IMR-90 (cell line): ENCODE measurements at regions not wholly inside any gene's neighbourhood (a gene's known extent, or its start where the extent isn't known, plus 50 kb on each side); places are given as distances from the start of the nearest gene placed in this dataset.

Source experiments
- ATAC-seq: fragments of 200-7000 bp; cut with Tn5 transposase; 2 replicates; pipeline ENCODE4 v1.9.1; 2020; ENCODE audit warnings: low read depth, mild to moderate bottlenecking, moderate library complexity
- BruUV-seq: library from RNA; stranded (reverse); fragments of 400-500 nt; replicated peaks from 2 replicates; lab custom pipeline; 2021; lab: Mats Ljungman, UMichigan
- CTCF ChIA-PET: fragments of 300-600 bp; formaldehyde crosslinking; extraction: SDS; loops from one replicate; lab custom pipeline; 2021; ENCODE audit warnings: antibody characterized with exemption; lab: Yijun Ruan, JAX
- POLR2A ChIA-PET: fragments of 300-600 bp; sonication (Branson Sonifier 250); formaldehyde crosslinking; loops from one replicate; lab custom pipeline; 2022; ENCODE audit warnings: antibody characterized with exemption; ENCODE audit not compliant: unreplicated experiment; lab: Charles Lee
- DNase-seq: peaks from one replicate; pipeline ENCODE4 v3.0.0; 2013
- H2AFZ ChIP-seq: replicated peaks from 2 replicates; pipeline ENCODE3; 2013; ENCODE audit warnings: low read length, mild to moderate bottlenecking; ENCODE audit not compliant: poor library complexity
- H2AK5ac ChIP-seq: 2 replicates; pipeline ENCODE4 v1.6.1; 2013; ENCODE audit warnings: low read depth, low read length, inconsistent platforms
- H2AK9ac ChIP-seq: replicated peaks from 2 replicates; pipeline ENCODE3; 2013; ENCODE audit warnings: mild to moderate bottlenecking, low read depth, low read length, moderate library complexity; ENCODE audit not compliant: poor library complexity
- H2BK120ac ChIP-seq: 2 replicates; pipeline ENCODE4 v1.6.1; 2013; ENCODE audit warnings: low read depth, low read length, inconsistent platforms
- H2BK15ac ChIP-seq: 3 replicates; pipeline ENCODE4 v1.6.1; 2013; ENCODE audit warnings: low read depth, low read length, inconsistent platforms
- H2BK20ac ChIP-seq: 2 replicates; pipeline ENCODE4 v1.6.1; 2013; ENCODE audit warnings: low read depth, mild to moderate bottlenecking, inconsistent platforms, low read length, moderate library complexity
- H2BK5ac ChIP-seq: 2 replicates; pipeline ENCODE4 v1.6.1; 2013; ENCODE audit warnings: mild to moderate bottlenecking, low read depth, low read length, inconsistent platforms; ENCODE audit not compliant: poor library complexity, severe bottlenecking
- H3K14ac ChIP-seq: replicated peaks from 2 replicates; pipeline ENCODE4 v1.6.1; 2013; ENCODE audit warnings: low read depth, low read length, inconsistent platforms
- H3K18ac ChIP-seq: 2 replicates; pipeline ENCODE4 v1.6.1; 2013; ENCODE audit warnings: low read depth, low read length, control low read depth
- H3K23ac ChIP-seq: 2 replicates; pipeline ENCODE4 v1.6.1; 2013; ENCODE audit warnings: low read depth, low read length, inconsistent platforms
- H3K27ac ChIP-seq: 2 replicates; pipeline ENCODE4 v1.5.1; 2013; ENCODE audit warnings: mild to moderate bottlenecking, control low read depth, low read length; ENCODE audit not compliant: insufficient read depth
- H3K27me3 ChIP-seq: 2 replicates; pipeline ENCODE4 v1.6.1; 2013; ENCODE audit warnings: low read length; ENCODE audit not compliant: control insufficient read depth, insufficient read depth
- H3K36me3 ChIP-seq: 2 replicates; pipeline ENCODE4 v1.6.1; 2013; ENCODE audit warnings: low read length, mixed read lengths; ENCODE audit not compliant: control insufficient read depth, insufficient read depth
- H3K4ac ChIP-seq: 2 replicates; pipeline ENCODE4 v1.6.1; 2013; ENCODE audit warnings: low read depth, low read length, inconsistent platforms
- H3K4me1 ChIP-seq: 2 replicates; pipeline ENCODE4 v1.6.1; 2013; ENCODE audit warnings: low read length, mixed read lengths; ENCODE audit not compliant: control insufficient read depth, insufficient read depth
- H3K4me2 ChIP-seq: 2 replicates; pipeline ENCODE4 v1.6.1; 2013; ENCODE audit warnings: low read depth, mild to moderate bottlenecking, control low read depth, low read length, moderate library complexity
- H3K4me3 ChIP-seq: 2 replicates; pipeline ENCODE4 v1.5.1; 2013; ENCODE audit warnings: low read depth, mild to moderate bottlenecking, control low read depth, low read length, moderate library complexity; ENCODE audit not compliant: insufficient read depth
- H3K56ac ChIP-seq: 2 replicates; pipeline ENCODE4 v1.6.1; 2013; ENCODE audit warnings: low read length, inconsistent platforms; ENCODE audit not compliant: insufficient read depth; ENCODE audit errors: extremely low read depth
- H3K79me1 ChIP-seq, 2 experiments: 2 replicates each; pipeline ENCODE4 v1.6.1; 2013; ENCODE audit warnings: low read length in 2 of 2, inconsistent platforms in 1 of 2, low read depth in 1 of 2
- H3K9ac ChIP-seq: 2 replicates; pipeline ENCODE4 v1.6.1; 2013; ENCODE audit warnings: low read depth, low read length, control low read depth
- H3K9me1 ChIP-seq: 2 replicates; pipeline ENCODE4 v1.6.1; 2013; ENCODE audit warnings: low read length, inconsistent platforms; ENCODE audit not compliant: insufficient read depth
- H3K9me3 ChIP-seq: 2 replicates; pipeline ENCODE4 v1.6.1; 2013; ENCODE audit warnings: low read length; ENCODE audit not compliant: control insufficient read depth, insufficient read depth
- H4K20me1 ChIP-seq: 2 replicates; pipeline ENCODE4 v1.6.1; 2013; ENCODE audit warnings: low read length, inconsistent platforms; ENCODE audit not compliant: insufficient read depth
- H4K5ac ChIP-seq: 2 replicates; pipeline ENCODE4 v1.6.1; 2013; ENCODE audit warnings: mild to moderate bottlenecking, low read depth, low read length, control low read depth
- H4K8ac ChIP-seq, 2 experiments: 2 replicates each; pipeline ENCODE4 v1.6.1; 2013; ENCODE audit warnings: low read depth in 2 of 2, low read length in 2 of 2, control low read depth in 1 of 2, inconsistent platforms in 1 of 2
- H4K91ac ChIP-seq: 2 replicates; pipeline ENCODE4 v1.6.1; 2013; ENCODE audit warnings: low read depth, low read length, inconsistent platforms; ENCODE audit not compliant: insufficient read depth
- BHLHE40 ChIP-seq: fragments of 150-350 bp; IDR thresholded peaks from 2 replicates; pipeline ENCODE4 v1.6.1; 2016; ENCODE audit warnings: mild to moderate bottlenecking, low read depth, low read length
- CEBPB ChIP-seq: IDR thresholded peaks from 2 replicates; pipeline ENCODE4 v1.6.1; 2012; ENCODE audit warnings: low read depth, low read length, improper control_type of control experiment
- CHD1 ChIP-seq: IDR thresholded peaks from 2 replicates; pipeline ENCODE4 v1.6.1; 2012; ENCODE audit warnings: low read depth, low read length, improper control_type of control experiment
- CTCF ChIP-seq: conservative IDR thresholded peaks from 2 replicates; pipeline ENCODE4 v1.5.1; 2012; ENCODE audit warnings: mild to moderate bottlenecking, low read depth, low read length, improper control_type of control experiment
- ELK1 ChIP-seq: fragments of 150-350 bp; IDR thresholded peaks from 2 replicates; pipeline ENCODE4 v1.6.1; 2016; ENCODE audit warnings: low read depth, mild to moderate bottlenecking, low read length, moderate library complexity, borderline replicate concordance
- FOS ChIP-seq: fragments of 150-350 bp; IDR thresholded peaks from 2 replicates; pipeline ENCODE4 v1.6.1; 2016; ENCODE audit warnings: low read depth, low read length
- MAFK ChIP-seq: IDR thresholded peaks from 2 replicates; pipeline ENCODE4 v1.6.1; 2012; ENCODE audit warnings: low read depth, low read length, improper control_type of control experiment
- MAZ ChIP-seq: IDR thresholded peaks from 2 replicates; pipeline ENCODE4 v1.6.1; 2012; ENCODE audit warnings: low read depth, mild to moderate bottlenecking, low read length, improper control_type of control experiment, moderate library complexity, borderline replicate concordance
- MXI1 ChIP-seq: IDR thresholded peaks from 2 replicates; pipeline ENCODE4 v1.6.1; 2012; ENCODE audit warnings: low read depth, mild to moderate bottlenecking, low read length, moderate library complexity, borderline replicate concordance
- NFE2L2 ChIP-seq: fragments of 150-350 bp; IDR thresholded peaks from 2 replicates; pipeline ENCODE4 v1.6.1; 2016; ENCODE audit warnings: low read depth, mild to moderate bottlenecking, low read length
- POLR2A ChIP-seq: IDR thresholded peaks from 2 replicates; pipeline ENCODE4 v1.6.1; 2012; ENCODE audit warnings: mild to moderate bottlenecking, low read depth, low read length
- RAD21 ChIP-seq: IDR thresholded peaks from 2 replicates; pipeline ENCODE4 v1.6.1; 2012; ENCODE audit warnings: low read length, improper control_type of control experiment
- RCOR1 ChIP-seq: IDR thresholded peaks from 2 replicates; pipeline ENCODE4 v1.6.1; 2012; ENCODE audit warnings: mild to moderate bottlenecking, low read length, improper control_type of control experiment; ENCODE audit not compliant: insufficient replicate concordance
- RFX5 ChIP-seq: IDR thresholded peaks from 2 replicates; pipeline ENCODE4 v1.8.0; 2012; ENCODE audit warnings: low read depth, mild to moderate bottlenecking, low read length, moderate library complexity
- SMC3 ChIP-seq: fragments of 150-350 bp; IDR thresholded peaks from 2 replicates; pipeline ENCODE4 v1.6.1; 2016; ENCODE audit warnings: low read depth, mild to moderate bottlenecking, antibody characterized with exemption, low read length, moderate library complexity
- USF2 ChIP-seq: fragments of 150-350 bp; IDR thresholded peaks from 2 replicates; pipeline ENCODE4 v1.6.1; 2017; ENCODE audit warnings: mild to moderate bottlenecking, antibody characterized with exemption, low read length, low read depth
- WGBS, 2 experiments: methylation state at CpG; one replicate each; pipeline versions ENCODE4 v1.1.5 to v1.1.7; 2013; ENCODE audit warnings: missing lambda C conversion rate in 2 of 2; ENCODE audit not compliant: insufficient read length in 1 of 2; ENCODE audit errors: extremely low coverage in 2 of 2; 5-methylcytosine and 5-hydroxymethylcytosine counted together
- dilution Hi-C: fragments of 300-500 bp; cut with HindIII; formaldehyde crosslinking; loops from one replicate; pipeline ENCODE4 v1.14.3; 2018; ENCODE audit warnings: low sequenced_read_pairs; ENCODE audit not compliant: unreplicated experiment
- in situ Hi-C: fragments of 300-500 bp; cut with MboI; formaldehyde crosslinking; loops from 3 replicates; pipeline ENCODE4 v1.14.3; 2019; ENCODE audit warnings: low sequenced_read_pairs, inconsistent platforms, mixed read lengths
- intact Hi-C: fragments of 100-400 bp; cut with micrococcal nuclease; formaldehyde crosslinking; loops from 2 replicates; pipeline ENCODE4 v1.10.0; 2022

GRCh38 chr4:79205121-79205520, 120.7 kb downstream of the NAA11 start:
- H2BK15ac ChIP-seq: no peak overlapping the region
- intact Hi-C loops (no loop called here), in situ Hi-C loops (no loop called here), dilution Hi-C loops (no loop called here)
- no peak overlapping the region for H4K8ac ChIP-seq
- H3K27ac ChIP-seq: no peak overlapping the region
- H3K4ac ChIP-seq: no peak overlapping the region
- no peaks in the 10 kb centered on the region for H3K27me3 ChIP-seq
- WGBS, 2 experiments: no CpG with 5 or more reads among the region's 3 CpGs
- no peaks in the 10 kb centered on the region for H4K20me1 ChIP-seq
- H4K5ac ChIP-seq: no peak overlapping the region
- no peak overlapping the region for H3K4me3 ChIP-seq
- H2BK5ac ChIP-seq: no peak overlapping the region
- no peak overlapping the region for H3K14ac ChIP-seq
- CTCF ChIA-PET: no interaction called here
- H2BK20ac ChIP-seq: no peak overlapping the region
- H3K9ac ChIP-seq: no peak overlapping the region
- H2AK9ac ChIP-seq: no peak overlapping the region
- no peaks in the 10 kb centered on the region for H3K4me1 ChIP-seq
- POLR2A ChIA-PET: no interaction called here
- no peak for DNase-seq
- H2AFZ ChIP-seq: no peak overlapping the region
- H3K56ac ChIP-seq: no peak overlapping the region
- no TSS peak for BruUV-seq
- no peak overlapping the region for H2AK5ac ChIP-seq
- H4K91ac ChIP-seq: no peak overlapping the region
- H3K4me2 ChIP-seq: no peak overlapping the region
- H3K9me3 ChIP-seq: no peaks in the 10 kb centered on the region
- no peak overlapping the region for H3K18ac ChIP-seq
- H3K9me1 ChIP-seq: no peaks in the 10 kb centered on the region
- no peak for TF ChIP-seq MAFK
- TF ChIP-seq RCOR1: no peak
- no peak for TF ChIP-seq NFE2L2
- no peak for TF ChIP-seq FOS
- TF ChIP-seq RAD21: no peak
- TF ChIP-seq RFX5: no peak
- no peak for TF ChIP-seq BHLHE40
- TF ChIP-seq CTCF: no peak
- no peak for TF ChIP-seq POLR2A
- TF ChIP-seq USF2: no peak
- TF ChIP-seq ELK1: no peak
- TF ChIP-seq CHD1: no peak
- no peak for TF ChIP-seq SMC3
- no peak for TF ChIP-seq MXI1
- TF ChIP-seq MAZ: no peak
- TF ChIP-seq CEBPB: no peak
- no peak overlapping the region for H2BK120ac ChIP-seq
- H3K36me3 ChIP-seq: no peaks in the 10 kb centered on the region
- ATAC-seq: no peak
- H3K23ac ChIP-seq: no peak overlapping the region
- H3K79me1 ChIP-seq: no peaks in the 10 kb centered on the region
